Mesothelial cell of epicardium (in vitro differentiated cells): ENCODE measurements at regions not wholly inside any gene's neighbourhood (a gene's known extent, or its start where the extent isn't known, plus 50 kb on each side); places are given as distances from the start of the nearest gene placed in this dataset.

Experiments
- DNase-seq, 2 experiments: peaks; one replicate each; pipeline ENCODE4 v3.0.0; 2021; ENCODE audit warnings: low spot score in 2 of 2; ENCODE audit not compliant: unreplicated experiment in 2 of 2
- H3K27ac Mint-ChIP-seq: 2 replicates; pipeline ENCODE4 v1.8.0; 2021; ENCODE audit warnings: mixed read lengths
- H3K27me3 Mint-ChIP-seq: 2 replicates; pipeline ENCODE4 v1.8.0; 2021; ENCODE audit warnings: low read depth, mixed read lengths
- H3K36me3 Mint-ChIP-seq: 2 replicates; pipeline ENCODE4 v1.8.0; 2021; ENCODE audit warnings: mixed read lengths
- H3K4me1 Mint-ChIP-seq: 2 replicates; pipeline ENCODE4 v1.8.0; 2021; ENCODE audit warnings: mixed read lengths
- H3K4me3 Mint-ChIP-seq: 2 replicates; pipeline ENCODE4 v1.8.0; 2021; ENCODE audit warnings: mild to moderate bottlenecking, moderate library complexity, mixed read lengths
- H3K9me3 Mint-ChIP-seq: 2 replicates; pipeline ENCODE4 v1.8.0; 2021; ENCODE audit warnings: mixed read lengths
- TF ChIP-seq, protein P1 (sequence below): fragments of 200-600 bp; sonication (generic); IDR thresholded peaks from one replicate; pipeline ENCODE4 v1.5.0; 2021; ENCODE audit warnings: antibody characterized with exemption; ENCODE audit not compliant: unreplicated experiment

DNA sequence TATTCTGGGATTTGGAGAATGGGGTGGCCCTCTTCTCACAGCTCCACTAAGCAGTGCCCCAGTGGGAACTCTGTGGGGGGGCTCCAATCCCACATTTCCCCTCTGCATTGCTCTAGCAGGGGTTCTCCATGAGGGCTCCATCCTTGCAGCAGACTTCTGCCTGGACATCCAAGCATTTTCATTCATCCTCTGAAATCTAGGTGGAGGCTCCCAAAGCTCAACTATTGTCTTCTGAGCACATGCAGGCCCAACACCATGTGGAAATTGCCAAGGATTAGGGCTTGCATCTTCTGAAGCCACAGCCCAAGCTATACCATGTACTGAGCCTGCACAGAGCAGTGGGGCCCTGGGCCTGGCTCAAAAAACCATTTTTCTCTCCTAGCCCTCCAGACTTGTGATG, 162.4 kb upstream of the CWC22 start:
- H3K36me3 Mint-ChIP-seq, result peaks cover 14% of the 10 kb centered on the region
- no peaks in the 10 kb centered on the region for H3K27me3 Mint-ChIP-seq
- peaks cover 49% of the 10 kb centered on the region for H3K9me3 Mint-ChIP-seq
- no peak overlapping the region for H3K4me3 Mint-ChIP-seq
- no peak overlapping the region for H3K27ac Mint-ChIP-seq
- H3K4me1 Mint-ChIP-seq, result no peaks in the 10 kb centered on the region
- DNase-seq, result no peak
- TF ChIP-seq, protein P1, sequence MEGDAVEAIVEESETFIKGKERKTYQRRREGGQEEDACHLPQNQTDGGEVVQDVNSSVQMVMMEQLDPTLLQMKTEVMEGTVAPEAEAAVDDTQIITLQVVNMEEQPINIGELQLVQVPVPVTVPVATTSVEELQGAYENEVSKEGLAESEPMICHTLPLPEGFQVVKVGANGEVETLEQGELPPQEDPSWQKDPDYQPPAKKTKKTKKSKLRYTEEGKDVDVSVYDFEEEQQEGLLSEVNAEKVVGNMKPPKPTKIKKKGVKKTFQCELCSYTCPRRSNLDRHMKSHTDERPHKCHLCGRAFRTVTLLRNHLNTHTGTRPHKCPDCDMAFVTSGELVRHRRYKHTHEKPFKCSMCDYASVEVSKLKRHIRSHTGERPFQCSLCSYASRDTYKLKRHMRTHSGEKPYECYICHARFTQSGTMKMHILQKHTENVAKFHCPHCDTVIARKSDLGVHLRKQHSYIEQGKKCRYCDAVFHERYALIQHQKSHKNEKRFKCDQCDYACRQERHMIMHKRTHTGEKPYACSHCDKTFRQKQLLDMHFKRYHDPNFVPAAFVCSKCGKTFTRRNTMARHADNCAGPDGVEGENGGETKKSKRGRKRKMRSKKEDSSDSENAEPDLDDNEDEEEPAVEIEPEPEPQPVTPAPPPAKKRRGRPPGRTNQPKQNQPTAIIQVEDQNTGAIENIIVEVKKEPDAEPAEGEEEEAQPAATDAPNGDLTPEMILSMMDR, result no peak

DNA sequence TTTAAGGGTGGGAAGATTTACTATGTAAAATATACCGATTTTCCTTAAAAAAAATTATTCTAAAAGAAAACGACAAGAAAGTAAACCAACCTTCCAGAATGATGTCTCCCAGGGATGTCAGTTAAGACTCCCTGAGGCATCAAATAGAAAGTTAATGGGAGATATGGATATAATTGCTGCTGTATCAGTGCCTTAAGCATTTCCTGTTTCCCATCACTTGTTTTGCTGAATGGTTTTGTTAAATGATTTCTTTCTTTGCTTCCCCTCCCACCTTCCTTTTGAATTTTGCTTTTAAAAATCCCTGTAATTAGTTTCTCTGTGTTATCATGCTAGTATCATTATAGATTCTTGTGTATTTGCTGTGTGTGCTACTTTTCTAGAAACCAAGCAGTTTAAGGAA, 154.3 kb upstream of the CWC22 start:
- no peak for DNase-seq
- no peaks in the 10 kb centered on the region for H3K27me3 Mint-ChIP-seq
- no peaks in the 10 kb centered on the region for H3K36me3 Mint-ChIP-seq
- no peak overlapping the region for H3K27ac Mint-ChIP-seq
- H3K4me3 Mint-ChIP-seq, result no peak overlapping the region
- H3K4me1 Mint-ChIP-seq, result no peaks in the 10 kb centered on the region
- TF ChIP-seq, protein P1, result no peak
- H3K9me3 Mint-ChIP-seq, result peaks cover 4% of the 10 kb centered on the region

DNA sequence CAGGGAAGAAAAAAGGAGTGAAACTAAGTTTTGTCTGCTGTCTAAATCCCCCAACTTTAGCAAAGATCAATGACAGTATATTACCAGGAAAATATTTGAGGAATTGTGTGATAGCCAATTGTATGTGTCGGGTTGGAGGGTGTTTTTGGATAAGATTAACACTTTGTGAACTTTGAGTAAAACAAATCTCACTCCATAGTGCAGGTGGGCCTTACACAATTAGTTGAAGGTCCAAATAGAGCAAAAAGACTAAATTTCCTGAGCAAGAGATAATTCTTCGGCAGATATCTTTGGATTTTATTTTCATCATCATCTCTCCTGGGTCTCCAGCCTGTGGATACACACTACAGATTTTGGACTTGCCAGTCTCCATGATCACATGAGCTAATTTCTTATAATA, 152.8 kb upstream of the CWC22 start:
- Mint-ChIP-seq H3K4me1 (no peaks in the 10 kb centered on the region), H3K4me3 (no peak overlapping the region), H3K27me3 (no peaks in the 10 kb centered on the region), H3K27ac (no peak overlapping the region), H3K9me3 (peaks cover 4% of the 10 kb centered on the region), H3K36me3 (no peaks in the 10 kb centered on the region)
- no peak for DNase-seq
- TF ChIP-seq, protein P1, result no peak

DNA sequence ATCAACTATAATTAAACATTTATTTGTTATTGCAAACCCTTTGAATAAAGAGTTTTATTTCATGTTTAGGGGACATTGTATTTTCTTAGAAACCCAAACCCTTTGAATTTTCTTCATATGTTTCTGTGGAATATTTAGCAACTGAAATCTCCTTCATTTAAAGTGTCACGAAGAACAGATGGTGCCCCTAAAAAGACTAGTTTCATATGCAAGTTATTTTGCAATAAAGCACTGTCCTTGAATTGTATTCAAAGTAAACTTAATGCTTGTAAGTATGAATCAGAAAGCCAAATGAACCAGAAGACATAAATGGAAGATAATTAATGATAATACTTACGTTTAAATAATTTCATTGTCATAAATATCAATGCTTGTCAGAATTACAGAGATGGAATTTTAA, 151.9 kb upstream of the CWC22 start:
- no peaks in the 10 kb centered on the region for H3K36me3 Mint-ChIP-seq
- H3K27me3 Mint-ChIP-seq, result no peaks in the 10 kb centered on the region
- TF ChIP-seq, protein P1, result no peak
- no peak for DNase-seq
- H3K27ac Mint-ChIP-seq, result no peak overlapping the region
- H3K4me1 Mint-ChIP-seq, result no peaks in the 10 kb centered on the region
- no peak overlapping the region for H3K4me3 Mint-ChIP-seq
- H3K9me3 Mint-ChIP-seq, result peaks cover 4% of the 10 kb centered on the region

DNA sequence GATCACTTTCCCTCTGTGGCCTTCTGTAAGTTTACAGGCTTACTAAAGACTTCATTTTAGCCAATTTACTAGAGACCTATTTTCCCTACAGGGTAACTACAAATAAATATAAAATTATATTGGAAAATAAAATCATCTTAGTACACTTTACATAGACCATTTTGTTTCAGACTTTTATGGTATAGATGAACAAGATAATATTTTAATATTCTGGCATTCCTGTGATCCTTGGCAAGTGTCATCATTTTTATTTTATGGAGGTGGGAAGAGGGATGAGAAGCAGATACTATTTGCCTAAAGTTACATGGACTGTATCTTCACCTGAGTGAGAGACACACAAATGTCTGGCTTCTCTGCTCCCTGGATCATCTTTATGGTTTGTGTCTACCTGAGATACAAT, 149.6 kb upstream of the CWC22 start:
- TF ChIP-seq, protein P1, result no peak
- Mint-ChIP-seq H3K4me1 (no peaks in the 10 kb centered on the region), H3K27ac (no peak overlapping the region), H3K36me3 (no peaks in the 10 kb centered on the region), H3K4me3 (no peak overlapping the region), H3K27me3 (no peaks in the 10 kb centered on the region), H3K9me3 (peaks cover 7% of the 10 kb centered on the region)
- no peak for DNase-seq

DNA sequence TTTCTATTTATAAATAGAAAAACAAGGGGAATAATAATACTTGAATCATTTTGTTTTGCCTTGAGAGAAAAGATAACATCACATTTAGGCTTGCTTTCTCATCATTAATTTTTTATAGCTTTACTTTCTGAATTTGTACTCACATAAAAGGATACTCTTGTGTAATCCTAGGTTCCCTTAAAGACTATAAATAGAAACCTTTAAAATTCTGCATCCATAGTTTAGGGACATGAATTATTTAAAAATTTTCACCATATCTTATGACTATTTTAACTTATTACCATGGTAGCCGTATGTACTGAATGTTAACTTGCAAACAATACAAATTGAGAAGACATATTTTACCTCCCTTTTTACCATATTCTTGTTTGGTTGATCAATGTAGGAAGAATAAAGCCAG, 143.5 kb upstream of the CWC22 start:
- no peak for DNase-seq
- Mint-ChIP-seq H3K4me1 (no peaks in the 10 kb centered on the region), H3K36me3 (no peaks in the 10 kb centered on the region), H3K4me3 (no peak overlapping the region), H3K9me3 (peaks cover 3% of the 10 kb centered on the region), H3K27ac (no peak overlapping the region), H3K27me3 (no peaks in the 10 kb centered on the region)
- TF ChIP-seq, protein P1, result no peak
